GM12878 (cell line): ENCODE measurements at regions not wholly inside any gene's neighbourhood (a gene's known extent, or its start where the extent isn't known, plus 50 kb on each side); places are given as distances from the start of the nearest gene placed in this dataset.

Experiments used
- ATAC-seq: fragments of 200-7000 bp; cut with Tn5 transposase; 3 replicates; pipeline ENCODE4 v1.9.1; 2020; ENCODE audit warnings: mild to moderate bottlenecking, moderate library complexity
- BruUV-seq: library from RNA; stranded (reverse); fragments of 400-500 nt; replicated peaks from 2 replicates; lab custom pipeline; 2021; lab: Mats Ljungman, UMichigan
- CTCF ChIA-PET: fragments of 300-600 bp; sonication (Branson Sonifier 250); formaldehyde crosslinking; extraction: SDS; loops from one replicate; lab custom pipeline; 2021; ENCODE audit warnings: inconsistent platforms; lab: Yijun Ruan, JAX
- POLR2A ChIA-PET: fragments of 350-600 bp; formaldehyde crosslinking; extraction: SDS; loops from one replicate; lab custom pipeline; 2021; ENCODE audit warnings: inconsistent platforms; lab: Charles Lee
- RAD21 ChIA-PET: fragments of 300-600 bp; sonication (Branson Sonifier 250); formaldehyde crosslinking; loops from one replicate; lab custom pipeline; 2023; ENCODE audit warnings: antibody characterized with exemption; ENCODE audit not compliant: unreplicated experiment; lab: Charles Lee
- SMC1A ChIA-PET: fragments of 300-600 bp; sonication (Branson Sonifier 250); formaldehyde crosslinking; loops from one replicate; lab custom pipeline; 2023; ENCODE audit not compliant: unreplicated experiment, uncharacterized antibody; lab: Charles Lee
- DNase-seq: peaks from one replicate; pipeline ENCODE4 v3.0.0-alpha.2; 2011; ENCODE audit warnings: low read depth, low spot score
- FAIRE-seq: peaks from 3 replicates; lab custom pipeline; 2011; peaks lifted over from hg19 to GRCh38; lab: Jason Lieb, UNC
- H2AFZ ChIP-seq: 2 replicates; pipeline ENCODE4 v1.6.0; 2011; ENCODE audit warnings: low read depth, low read length, control low read depth; ENCODE audit not compliant: control insufficient read depth
- H3K27ac ChIP-seq: 2 replicates; pipeline ENCODE4 v1.5.1; 2011; ENCODE audit warnings: control low read depth; ENCODE audit not compliant: control insufficient read depth, insufficient read depth
- H3K27me3 ChIP-seq, 2 experiments: replicated peaks in 1 of 2; 2 replicates each; pipeline versions ENCODE4 v1.6.0 to v1.6.1; 2011; ENCODE audit warnings: low read length in 1 of 2; ENCODE audit not compliant: control insufficient read depth in 2 of 2, insufficient read depth in 2 of 2
- H3K36me3 ChIP-seq, 2 experiments: 2 replicates each; pipeline ENCODE4 v1.5.1; 2011; ENCODE audit warnings: low read length in 1 of 2; ENCODE audit not compliant: control insufficient read depth in 2 of 2, insufficient read depth in 2 of 2
- H3K4me1 ChIP-seq: 2 replicates; pipeline ENCODE4 v1.6.1; 2011; ENCODE audit warnings: mild to moderate bottlenecking, low read length, moderate library complexity, mixed read lengths; ENCODE audit not compliant: control insufficient read depth, insufficient read depth
- H3K4me2 ChIP-seq: 2 replicates; pipeline ENCODE4 v1.6.0; 2011; ENCODE audit warnings: control low read depth; ENCODE audit not compliant: control insufficient read depth, insufficient read depth
- H3K4me3 ChIP-seq: fragments of 200-600 bp; sonication (generic); 2 replicates; pipeline ENCODE4 v1.5.1; 2016
- H3K79me2 ChIP-seq: 2 replicates; pipeline ENCODE4 v1.6.0; 2011; ENCODE audit warnings: low read length; ENCODE audit not compliant: control insufficient read depth, insufficient read depth
- H3K9ac ChIP-seq: 2 replicates; pipeline ENCODE4 v1.8.0; 2011; ENCODE audit warnings: low read length, control low read depth, mixed read lengths; ENCODE audit not compliant: control insufficient read depth, insufficient read depth
- H3K9me3 ChIP-seq: replicated peaks from 3 replicates; pipeline ENCODE4 v1.5.1; 2011; ENCODE audit warnings: mild to moderate bottlenecking, low read length; ENCODE audit not compliant: control insufficient read depth, insufficient read depth
- H4K20me1 ChIP-seq: 2 replicates; pipeline ENCODE4 v1.6.0; 2011; ENCODE audit not compliant: control insufficient read depth, insufficient read depth
- SPI1 ChIP-seq: IDR thresholded peaks from 2 replicates; pipeline ENCODE4 v1.6.1; 2011; ENCODE audit warnings: low read depth, mild to moderate bottlenecking, low read length, moderate library complexity, borderline replicate concordance; ENCODE audit not compliant: insufficient read depth
- SUZ12 ChIP-seq: fragments of 200-600 bp; sonication (generic); IDR thresholded peaks from one replicate; pipeline ENCODE4 v1.6.1; 2018; ENCODE audit warnings: antibody characterized with exemption, mild to moderate bottlenecking; ENCODE audit not compliant: unreplicated experiment
- TAF1 ChIP-seq: IDR thresholded peaks from 2 replicates; pipeline ENCODE4 v1.6.1; 2011; ENCODE audit warnings: mild to moderate bottlenecking, low read depth, low read length, borderline replicate concordance
- WGBS: methylation state at CpG from one replicate; pipeline ENCODE4 v1.1.6; 2016; ENCODE audit warnings: low lambda C conversion rate; ENCODE audit not compliant: insufficient replicate concordance, insufficient coverage; ENCODE audit errors: missing lambda C conversion rate; 5-methylcytosine and 5-hydroxymethylcytosine counted together
- in situ Hi-C: fragments of 300-500 bp; cut with MboI; formaldehyde crosslinking; loops from 9 replicates; pipeline ENCODE4 v1.14.3; 2018; ENCODE audit warnings: mixed read lengths
- intact Hi-C: fragments of 100-400 bp; cut with micrococcal nuclease; formaldehyde crosslinking; loops from one replicate; pipeline ENCODE4 v1.14.2; 2022; ENCODE audit not compliant: unreplicated experiment
- TF ChIP-seq, protein P1 (sequence below): fragments of 150-350 bp; IDR thresholded peaks from 2 replicates; pipeline ENCODE4 v1.6.1; 2016; ENCODE audit warnings: low read depth, low read length

DNA sequence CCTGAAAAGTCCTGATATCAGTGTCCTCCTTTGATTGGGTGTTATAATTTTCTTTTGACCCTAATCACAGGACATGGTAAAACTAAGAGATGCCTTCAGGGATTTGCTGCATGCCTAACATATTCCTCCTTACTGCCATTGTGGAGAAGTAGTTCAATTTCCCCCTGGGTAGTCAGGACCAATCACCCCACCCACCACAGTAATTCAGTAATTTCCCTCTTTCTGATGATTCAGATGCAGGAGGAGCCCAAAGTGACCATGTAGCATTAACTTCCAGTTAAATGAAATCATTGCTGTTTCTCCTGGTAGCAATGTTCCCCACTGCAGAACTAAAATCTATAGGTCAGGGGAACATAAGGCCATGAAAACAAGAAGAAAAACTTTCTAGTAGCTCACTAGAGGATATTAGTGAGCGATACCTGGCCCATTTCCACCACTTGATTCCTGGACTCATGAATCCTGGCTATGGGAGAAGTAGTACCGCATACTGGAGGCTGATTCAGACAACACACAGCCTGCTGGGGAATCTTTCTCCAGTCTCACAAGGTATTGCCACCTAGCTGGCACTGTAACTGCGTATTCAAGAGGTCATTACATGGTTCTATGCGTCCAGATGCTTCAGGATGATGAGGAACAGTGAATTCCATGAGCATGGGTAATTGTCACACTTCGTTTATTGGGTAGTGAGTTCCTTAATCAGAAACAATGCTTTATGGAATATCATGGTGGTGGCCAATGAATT lies 561.2 kb downstream of the HAO1 start (continued):
- TF ChIP-seq, protein P1, sequence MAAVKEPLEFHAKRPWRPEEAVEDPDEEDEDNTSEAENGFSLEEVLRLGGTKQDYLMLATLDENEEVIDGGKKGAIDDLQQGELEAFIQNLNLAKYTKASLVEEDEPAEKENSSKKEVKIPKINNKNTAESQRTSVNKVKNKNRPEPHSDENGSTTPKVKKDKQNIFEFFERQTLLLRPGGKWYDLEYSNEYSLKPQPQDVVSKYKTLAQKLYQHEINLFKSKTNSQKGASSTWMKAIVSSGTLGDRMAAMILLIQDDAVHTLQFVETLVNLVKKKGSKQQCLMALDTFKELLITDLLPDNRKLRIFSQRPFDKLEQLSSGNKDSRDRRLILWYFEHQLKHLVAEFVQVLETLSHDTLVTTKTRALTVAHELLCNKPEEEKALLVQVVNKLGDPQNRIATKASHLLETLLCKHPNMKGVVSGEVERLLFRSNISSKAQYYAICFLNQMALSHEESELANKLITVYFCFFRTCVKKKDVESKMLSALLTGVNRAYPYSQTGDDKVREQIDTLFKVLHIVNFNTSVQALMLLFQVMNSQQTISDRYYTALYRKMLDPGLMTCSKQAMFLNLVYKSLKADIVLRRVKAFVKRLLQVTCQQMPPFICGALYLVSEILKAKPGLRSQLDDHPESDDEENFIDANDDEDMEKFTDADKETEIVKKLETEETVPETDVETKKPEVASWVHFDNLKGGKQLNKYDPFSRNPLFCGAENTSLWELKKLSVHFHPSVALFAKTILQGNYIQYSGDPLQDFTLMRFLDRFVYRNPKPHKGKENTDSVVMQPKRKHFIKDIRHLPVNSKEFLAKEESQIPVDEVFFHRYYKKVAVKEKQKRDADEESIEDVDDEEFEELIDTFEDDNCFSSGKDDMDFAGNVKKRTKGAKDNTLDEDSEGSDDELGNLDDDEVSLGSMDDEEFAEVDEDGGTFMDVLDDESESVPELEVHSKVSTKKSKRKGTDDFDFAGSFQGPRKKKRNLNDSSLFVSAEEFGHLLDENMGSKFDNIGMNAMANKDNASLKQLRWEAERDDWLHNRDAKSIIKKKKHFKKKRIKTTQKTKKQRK: no peak
- no peak for TF ChIP-seq SPI1

DNA sequence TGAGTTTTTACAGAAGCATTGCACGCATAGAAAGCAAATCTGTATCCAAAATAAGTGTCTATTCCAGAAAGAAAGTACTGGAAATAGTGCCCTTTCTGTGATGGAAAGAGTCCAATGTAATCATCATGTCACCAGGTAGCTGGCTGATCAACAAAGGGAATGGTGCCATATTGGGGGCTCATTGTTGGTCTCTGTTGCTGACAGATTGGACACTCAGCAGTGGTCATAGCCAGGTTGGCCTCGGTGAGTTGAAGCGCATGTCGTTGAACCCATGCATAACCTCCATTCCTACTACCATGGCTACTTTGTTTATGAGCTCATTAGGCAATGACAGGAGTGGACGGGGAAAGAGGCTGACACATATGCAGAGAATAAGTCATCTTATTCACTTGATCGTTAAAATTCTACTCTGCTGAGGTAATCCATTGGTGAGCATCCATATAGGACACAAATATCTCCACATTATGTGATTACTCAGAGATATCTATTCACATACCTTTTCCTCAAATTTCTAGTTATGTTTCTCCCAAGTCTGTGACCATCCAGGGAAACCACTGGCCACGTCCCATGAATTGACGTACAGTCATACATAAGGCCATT lies 560.5 kb downstream of the HAO1 start:
- Histone ChIP-seq H3K79me2 (no peaks in the 10 kb centered on the region), H3K4me2 (no peak overlapping the region), H2AFZ (no peak overlapping the region), H3K9me3 (no peaks in the 10 kb centered on the region), H4K20me1 (no peaks in the 10 kb centered on the region), H3K27me3 (no peaks in the 10 kb centered on the region), H3K36me3 (no peaks in the 10 kb centered on the region), H3K27ac (no peak overlapping the region), H3K4me1 (no peaks in the 10 kb centered on the region), H3K4me3 (no peak overlapping the region), H3K9ac (no peak overlapping the region)
- no TSS peak for BruUV-seq
- ATAC-seq (no peak), FAIRE-seq (no peak), DNase-seq (no peak)
- TF ChIP-seq TAF1 (no peak), SUZ12 (no peak)
- ChIA-PET CTCF (no interaction called here), RAD21 (no interaction called here), POLR2A (no interaction called here), SMC1A (interaction anchor here (2.6 kb wide), 1 partner anchor 614 kb away, joined by 8 read pairs; no protein-coding TSS in a partner anchor)
- intact Hi-C loops: loop anchor here (5.0 kb wide), 1 partner anchor 1237 kb away; no protein-coding TSS in a partner anchor
- WGBS: 15% methylated on average over 8 of the region's 8 CpGs
- in situ Hi-C loops: loop anchor here (10.0 kb wide), 2 partner anchors 615 to 1235 kb away; partner anchors contain the start of gene BMP2
